ENCODE measurements at regions not wholly inside any gene's neighbourhood (a gene's known extent, or its start where the extent isn't known, plus 50 kb on each side); places are given as distances from the start of the nearest gene placed in this dataset.

GRCh38 chr4:167966143-167966542, 126.2 kb upstream of the ANXA10 start:
- TF ChIP-seq POLR2A (IDR thresholded peaks at IDR 0.05) (no peak), CTCF (IDR thresholded peaks at IDR 0.05) (no peak)

All from heart left ventricle (tissue), 13 donors.